ENCODE measurements at regions not wholly inside any gene's neighbourhood (a gene's known extent, or its start where the extent isn't known, plus 50 kb on each side); places are given as distances from the start of the nearest gene placed in this dataset.

DNA sequence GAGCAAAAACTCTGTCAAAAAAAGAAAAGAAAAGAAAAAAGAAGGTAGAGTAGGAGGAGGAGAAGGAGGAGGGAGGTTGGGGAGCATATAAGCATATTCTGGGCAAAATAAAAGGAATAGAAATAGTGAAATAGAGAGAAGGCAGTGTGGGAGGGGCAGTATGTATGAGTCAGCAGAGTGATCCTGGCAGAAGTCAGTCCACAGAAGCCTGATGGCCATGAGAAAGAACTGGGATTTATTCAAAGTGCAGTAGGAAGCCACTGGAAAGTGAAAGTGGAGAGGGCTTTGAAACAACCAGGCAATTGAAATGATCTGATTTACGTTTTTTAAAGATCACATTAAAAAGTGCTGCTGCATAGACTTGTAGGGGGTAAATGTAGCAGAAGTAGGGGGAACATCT is 368.6 kb upstream of the USP15 start:
- Histone ChIP-seq H2AFZ (ENCODE audit: low read length) (no peak overlapping the region), H3K27me3 (ENCODE audit: control insufficient read depth, insufficient read depth, low read length) (no peaks in the 10 kb centered on the region), H3K4me3 (replicated peaks in 1 of 4; ENCODE audit: control extremely low read depth in 1 of 4, insufficient read depth in 1 of 4, low read depth in 3 of 4, low read length in 4 of 4) (no peak overlapping the region), H3K79me2 (ENCODE audit: control insufficient read depth, insufficient read depth, low read length) (no peaks in the 10 kb centered on the region), H4K20me1 (ENCODE audit: control insufficient read depth, extremely low read depth, insufficient read depth, low read length) (no peaks in the 10 kb centered on the region), H3K9me3 (ENCODE audit: control insufficient read depth, insufficient read depth, low read depth, low read length) (no peaks in the 10 kb centered on the region), H3K4me1 (ENCODE audit: control insufficient read depth, extremely low read depth, insufficient read depth, low read length) (no peaks in the 10 kb centered on the region), H3K27ac (ENCODE audit: insufficient read depth, low read length) (no peak overlapping the region), H3K4me2 (ENCODE audit: extremely low read depth, insufficient read depth, low read length) (no peak overlapping the region), H3K36me3 (ENCODE audit: control insufficient read depth, insufficient read depth, low read length) (no peaks in the 10 kb centered on the region), H3K9ac (ENCODE audit: insufficient read depth, low read length) (no peak overlapping the region)
- DNase-seq (ENCODE audit: low read depth in 2 of 2) = no peak
- TF ChIP-seq EZH2 (IDR thresholded peaks at IDR 0.05; ENCODE audit: low read length, missing control alignments) = no peak
- TF ChIP-seq, protein P1, sequence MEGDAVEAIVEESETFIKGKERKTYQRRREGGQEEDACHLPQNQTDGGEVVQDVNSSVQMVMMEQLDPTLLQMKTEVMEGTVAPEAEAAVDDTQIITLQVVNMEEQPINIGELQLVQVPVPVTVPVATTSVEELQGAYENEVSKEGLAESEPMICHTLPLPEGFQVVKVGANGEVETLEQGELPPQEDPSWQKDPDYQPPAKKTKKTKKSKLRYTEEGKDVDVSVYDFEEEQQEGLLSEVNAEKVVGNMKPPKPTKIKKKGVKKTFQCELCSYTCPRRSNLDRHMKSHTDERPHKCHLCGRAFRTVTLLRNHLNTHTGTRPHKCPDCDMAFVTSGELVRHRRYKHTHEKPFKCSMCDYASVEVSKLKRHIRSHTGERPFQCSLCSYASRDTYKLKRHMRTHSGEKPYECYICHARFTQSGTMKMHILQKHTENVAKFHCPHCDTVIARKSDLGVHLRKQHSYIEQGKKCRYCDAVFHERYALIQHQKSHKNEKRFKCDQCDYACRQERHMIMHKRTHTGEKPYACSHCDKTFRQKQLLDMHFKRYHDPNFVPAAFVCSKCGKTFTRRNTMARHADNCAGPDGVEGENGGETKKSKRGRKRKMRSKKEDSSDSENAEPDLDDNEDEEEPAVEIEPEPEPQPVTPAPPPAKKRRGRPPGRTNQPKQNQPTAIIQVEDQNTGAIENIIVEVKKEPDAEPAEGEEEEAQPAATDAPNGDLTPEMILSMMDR (conservative IDR thresholded peaks at IDR 0.05 in 1 of 2, IDR thresholded peaks at IDR 0.05 in 1 of 2; ENCODE audit: low read depth in 1 of 2, low read length in 2 of 2) = no peak

DNA sequence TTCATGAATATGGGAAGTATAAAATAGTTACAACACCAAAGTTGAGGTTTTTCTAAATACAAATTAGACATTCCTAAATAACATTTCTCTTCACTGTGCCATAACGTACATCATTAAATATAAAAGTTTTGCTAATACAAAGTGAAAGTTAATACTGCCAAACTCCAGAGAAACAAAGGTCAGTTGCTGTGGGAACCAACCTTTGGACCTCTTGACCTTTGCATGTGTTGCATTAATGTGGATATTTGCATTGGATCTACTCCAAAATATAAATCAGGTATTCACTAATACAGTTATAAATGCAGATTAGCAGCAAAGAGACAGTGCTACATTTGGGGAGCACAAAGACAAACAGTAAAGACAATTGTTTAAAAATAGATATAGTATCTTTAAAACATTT is 366.0 kb upstream of the USP15 start:
- TF ChIP-seq, protein P1 (conservative IDR thresholded peaks at IDR 0.05 in 1 of 2, IDR thresholded peaks at IDR 0.05 in 1 of 2; ENCODE audit: low read depth in 1 of 2, low read length in 2 of 2) = no peak
- no peak for TF ChIP-seq EZH2 (IDR thresholded peaks at IDR 0.05; ENCODE audit: low read length, missing control alignments)
- no peaks in the 10 kb centered on the region for H4K20me1 ChIP-seq (ENCODE audit: control insufficient read depth, extremely low read depth, insufficient read depth, low read length)
- no peak for DNase-seq (ENCODE audit: low read depth in 2 of 2)
- H3K27ac ChIP-seq (ENCODE audit: insufficient read depth, low read length) = no peak overlapping the region
- no peaks in the 10 kb centered on the region for H3K27me3 ChIP-seq (ENCODE audit: control insufficient read depth, insufficient read depth, low read length)
- H3K4me3 ChIP-seq (replicated peaks in 1 of 4; ENCODE audit: control extremely low read depth in 1 of 4, insufficient read depth in 1 of 4, low read depth in 3 of 4, low read length in 4 of 4) = no peak overlapping the region
- no peak overlapping the region for H2AFZ ChIP-seq (ENCODE audit: low read length)
- H3K36me3 ChIP-seq (ENCODE audit: control insufficient read depth, insufficient read depth, low read length) = no peaks in the 10 kb centered on the region
- H3K79me2 ChIP-seq (ENCODE audit: control insufficient read depth, insufficient read depth, low read length) = no peaks in the 10 kb centered on the region
- no peaks in the 10 kb centered on the region for H3K9me3 ChIP-seq (ENCODE audit: control insufficient read depth, insufficient read depth, low read depth, low read length)
- no peak overlapping the region for H3K9ac ChIP-seq (ENCODE audit: insufficient read depth, low read length)
- no peaks in the 10 kb centered on the region for H3K4me1 ChIP-seq (ENCODE audit: control insufficient read depth, extremely low read depth, insufficient read depth, low read length)
- no peak overlapping the region for H3K4me2 ChIP-seq (ENCODE audit: extremely low read depth, insufficient read depth, low read length)

DNA sequence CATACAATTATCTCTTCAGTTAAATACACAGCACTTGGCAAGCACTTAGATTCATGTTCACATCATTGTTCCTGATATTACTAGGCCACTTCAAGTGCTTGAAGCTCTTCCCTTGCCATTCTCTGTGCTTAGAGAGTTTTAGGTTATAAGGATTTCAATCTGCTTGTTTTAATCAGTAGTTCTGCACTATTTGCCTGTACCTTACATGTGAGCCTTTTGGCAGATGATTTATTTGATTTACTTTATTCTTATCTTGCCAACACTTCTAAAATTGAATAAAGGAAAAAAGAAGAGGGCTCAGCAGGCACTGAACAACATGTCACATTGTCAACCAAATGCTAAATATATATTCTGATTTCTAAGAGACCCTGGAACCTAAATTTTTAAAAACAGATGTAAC is 363.8 kb upstream of the USP15 start:
- no peak for TF ChIP-seq EZH2 (IDR thresholded peaks at IDR 0.05; ENCODE audit: low read length, missing control alignments)
- TF ChIP-seq, protein P1 (conservative IDR thresholded peaks at IDR 0.05 in 1 of 2, IDR thresholded peaks at IDR 0.05 in 1 of 2; ENCODE audit: low read depth in 1 of 2, low read length in 2 of 2) = no peak
- H3K36me3 ChIP-seq (ENCODE audit: control insufficient read depth, insufficient read depth, low read length) = no peaks in the 10 kb centered on the region
- no peak overlapping the region for H3K4me2 ChIP-seq (ENCODE audit: extremely low read depth, insufficient read depth, low read length)
- H2AFZ ChIP-seq (ENCODE audit: low read length) = no peak overlapping the region
- no peaks in the 10 kb centered on the region for H3K79me2 ChIP-seq (ENCODE audit: control insufficient read depth, insufficient read depth, low read length)
- no peak overlapping the region for H3K9ac ChIP-seq (ENCODE audit: insufficient read depth, low read length)
- no peak overlapping the region for H3K4me3 ChIP-seq (replicated peaks in 1 of 4; ENCODE audit: control extremely low read depth in 1 of 4, insufficient read depth in 1 of 4, low read depth in 3 of 4, low read length in 4 of 4)
- H3K27me3 ChIP-seq (ENCODE audit: control insufficient read depth, insufficient read depth, low read length) = no peaks in the 10 kb centered on the region
- no peaks in the 10 kb centered on the region for H3K4me1 ChIP-seq (ENCODE audit: control insufficient read depth, extremely low read depth, insufficient read depth, low read length)
- no peaks in the 10 kb centered on the region for H3K9me3 ChIP-seq (ENCODE audit: control insufficient read depth, insufficient read depth, low read depth, low read length)
- DNase-seq (ENCODE audit: low read depth in 2 of 2) = no peak
- H3K27ac ChIP-seq (ENCODE audit: insufficient read depth, low read length) = no peak overlapping the region
- no peaks in the 10 kb centered on the region for H4K20me1 ChIP-seq (ENCODE audit: control insufficient read depth, extremely low read depth, insufficient read depth, low read length)

Measured in fibroblast of lung (primary cell).